Immature natural killer cell (primary cell): ENCODE measurements at regions not wholly inside any gene's neighbourhood (a gene's known extent, or its start where the extent isn't known, plus 50 kb on each side); places are given as distances from the start of the nearest gene placed in this dataset.
"Not testable (repeated sequence)": the region's sequence is repeated elsewhere in the genome, so short reads cannot be mapped to it uniquely, and the experiment has no call there.

Experiments used
- DNase-seq, 3 donors: peaks; one replicate each; pipeline ENCODE4 v3.0.0; 2022; ENCODE audit warnings: mixed read lengths in 1 of 3
- H3K27ac Mint-ChIP-seq, 6 donors: one replicate each; pipeline ENCODE4 v1.8.0; 2020; ENCODE audit warnings: mixed read lengths in 6 of 6, mild to moderate bottlenecking in 5 of 6, inconsistent platforms in 4 of 6, moderate library complexity in 3 of 6
- H3K27me3 Mint-ChIP-seq, 3 donors: one replicate each; pipeline ENCODE4 v1.8.0; 2020 to 2021; ENCODE audit warnings: low read depth in 3 of 3, mild to moderate bottlenecking in 3 of 3, mixed read lengths in 3 of 3, moderate library complexity in 3 of 3, inconsistent platforms in 1 of 3
- H3K36me3 Mint-ChIP-seq, 3 donors: one replicate each; pipeline ENCODE4 v1.8.0; 2020; ENCODE audit warnings: mixed read lengths in 3 of 3, inconsistent platforms in 2 of 3, mild to moderate bottlenecking in 2 of 3
- H3K4me1 Mint-ChIP-seq, 2 donors: one replicate each; pipeline ENCODE4 v1.8.0; 2020; ENCODE audit warnings: inconsistent platforms in 2 of 2, mild to moderate bottlenecking in 2 of 2, mixed read lengths in 2 of 2, moderate library complexity in 1 of 2
- H3K4me3 Mint-ChIP-seq, 5 donors: one replicate each; pipeline ENCODE4 v1.8.0; 2020; ENCODE audit warnings: mild to moderate bottlenecking in 5 of 5, mixed read lengths in 5 of 5, inconsistent platforms in 3 of 5, moderate library complexity in 3 of 5
- H3K9me3 Mint-ChIP-seq, 6 donors: one replicate each; pipeline ENCODE4 v1.8.0; 2020; ENCODE audit warnings: mild to moderate bottlenecking in 6 of 6, mixed read lengths in 6 of 6, inconsistent platforms in 4 of 6, moderate library complexity in 3 of 6

- peaks cover 0 to 10% (median 9%) of the 10 kb centered on the region in 3 donors for H3K27me3 Mint-ChIP-seq
- H3K27ac Mint-ChIP-seq, result no peak overlapping the region
- no peaks in the 10 kb centered on the region for H3K4me1 Mint-ChIP-seq
- DNase-seq, result no peak
- no peaks in the 10 kb centered on the region for H3K36me3 Mint-ChIP-seq
- no peak overlapping the region for H3K4me3 Mint-ChIP-seq
- peaks cover 0 to 2% (median 0%) of the 10 kb centered on the region in 6 donors for H3K9me3 Mint-ChIP-seq
These were observed 58.0 kb upstream of the SLC25A48 start for GRCh38 chr5:135776457-135776856.

DNA sequence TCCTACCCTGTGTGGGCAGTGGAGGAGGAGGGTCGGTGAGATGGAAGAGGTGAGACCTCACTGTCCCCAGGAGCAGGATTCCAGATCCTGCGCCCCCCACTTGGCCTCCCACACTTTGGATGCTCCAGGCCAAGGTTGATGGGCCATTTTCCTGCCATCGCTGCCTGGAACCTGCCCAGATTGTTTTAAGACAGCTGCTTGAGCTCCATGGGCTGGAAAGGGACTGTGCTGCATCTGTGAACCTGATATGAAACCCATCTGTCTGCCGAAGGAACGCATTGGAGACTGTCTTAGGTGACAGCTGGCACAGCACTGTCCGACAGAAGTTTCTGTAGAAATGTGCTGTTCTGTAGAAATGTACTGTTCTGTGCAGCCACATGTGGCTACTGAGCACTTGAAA, 72.7 kb upstream of the SLC25A48 start:
- peaks cover 0 to 2% (median 0%) of the 10 kb centered on the region in 3 donors for H3K27me3 Mint-ChIP-seq
- H3K36me3 Mint-ChIP-seq, result no peaks in the 10 kb centered on the region
- peaks cover 0 to 2% (median 0%) of the 10 kb centered on the region in 6 donors for H3K9me3 Mint-ChIP-seq
- no peak for DNase-seq
- no peak overlapping the region for H3K4me3 Mint-ChIP-seq
- no peaks in the 10 kb centered on the region for H3K4me1 Mint-ChIP-seq
- H3K27ac Mint-ChIP-seq, result no peak overlapping the region

DNA sequence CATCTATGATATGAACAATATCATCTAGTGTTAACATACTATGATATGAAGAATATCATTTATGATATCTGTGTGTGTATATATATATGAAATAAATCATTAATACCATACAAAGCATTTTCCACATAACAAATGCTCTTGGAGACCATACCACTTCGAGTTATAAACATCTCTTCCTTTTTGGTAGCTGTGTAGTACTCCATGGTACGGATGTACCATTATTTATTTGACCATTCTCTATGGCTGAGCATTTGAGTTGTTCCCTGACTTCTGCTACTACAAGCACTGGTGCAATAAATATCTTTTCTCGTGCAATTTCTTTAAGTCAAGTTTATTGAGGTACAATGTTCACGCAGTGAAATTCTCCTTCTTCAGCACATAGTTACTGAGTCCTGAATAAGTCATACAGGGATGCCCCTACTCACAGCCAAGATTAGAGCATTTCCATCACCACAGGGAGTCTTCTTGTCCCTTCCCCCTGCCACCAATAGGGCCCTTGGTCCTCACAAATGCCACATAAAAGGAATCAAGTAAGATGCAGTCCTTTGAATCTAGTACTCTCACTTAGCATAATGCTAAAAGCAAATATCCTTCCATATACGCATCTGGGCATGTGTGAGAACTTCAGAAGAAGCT, 75.2 kb upstream of the SLC25A48 start:
- H3K4me1 Mint-ChIP-seq, result no peaks in the 10 kb centered on the region
- DNase-seq, result no peak
- no peak overlapping the region for H3K27ac Mint-ChIP-seq
- peaks cover 0 to 2% (median 0%) of the 10 kb centered on the region in 3 donors for H3K27me3 Mint-ChIP-seq
- H3K36me3 Mint-ChIP-seq, result no peaks in the 10 kb centered on the region
- no peak overlapping the region for H3K4me3 Mint-ChIP-seq
- no peaks in the 10 kb centered on the region for H3K9me3 Mint-ChIP-seq

- no peaks in the 10 kb centered on the region for H3K4me1 Mint-ChIP-seq
- peaks cover 0 to under 1% (median 0%) of the 10 kb centered on the region in 3 donors for H3K27me3 Mint-ChIP-seq
These were observed 80.5 kb upstream of the SLC25A48 start for GRCh38 chr5:135753990-135754389.

GRCh38 chr5:135750506-135750905, 84.0 kb upstream of the SLC25A48 start:
- no peaks in the 10 kb centered on the region for H3K36me3 Mint-ChIP-seq
- H3K27me3 Mint-ChIP-seq, result peaks cover 0 to 6% (median 2%) of the 10 kb centered on the region in 3 donors
- H3K9me3 Mint-ChIP-seq, result no peaks in the 10 kb centered on the region
- H3K4me3 Mint-ChIP-seq, result no peak overlapping the region
- no peak for DNase-seq
- H3K4me1 Mint-ChIP-seq, result no peaks in the 10 kb centered on the region
- no peak overlapping the region for H3K27ac Mint-ChIP-seq

More at GRCh38 chr5:135753990-135754389, 80.5 kb upstream of the SLC25A48 start:
- Mint-ChIP-seq H3K36me3 (no peaks in the 10 kb centered on the region), H3K4me3 (no peak overlapping the region), H3K27ac (no peak overlapping the region), H3K9me3 (no peaks in the 10 kb centered on the region)
- DNase-seq, result no peak

DNA sequence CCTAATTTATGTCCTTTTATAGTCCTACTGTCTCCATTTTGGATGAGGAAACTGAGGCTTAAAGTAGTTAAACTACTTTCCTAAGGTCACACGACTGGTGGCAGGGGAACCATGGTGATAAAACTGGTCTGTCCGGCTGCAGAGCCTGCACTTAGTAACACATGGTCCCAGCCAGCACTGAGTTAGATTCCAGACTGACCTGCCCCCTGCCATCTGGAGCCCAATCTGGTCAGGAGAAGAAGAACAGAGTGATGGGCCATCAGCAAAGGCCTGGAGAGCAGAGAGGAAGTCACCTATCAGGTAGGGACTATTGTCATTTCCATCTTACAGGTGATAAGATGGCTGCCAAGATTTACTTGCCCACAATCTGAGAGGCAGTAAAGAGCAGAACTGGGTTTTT, 86.6 kb upstream of the SLC25A48 start:
- no peak for DNase-seq
- Mint-ChIP-seq H3K27me3 (peaks cover 2 to 6% (median 4%) of the 10 kb centered on the region in 3 donors), H3K36me3 (no peaks in the 10 kb centered on the region), H3K9me3 (no peaks in the 10 kb centered on the region), H3K4me1 (no peaks in the 10 kb centered on the region), H3K27ac (no peak overlapping the region), H3K4me3 (no peak overlapping the region)

GRCh38 chr5:135745897-135746500, 88.5 kb upstream of the SLC25A48 start:
- Mint-ChIP-seq H3K4me3 (no peak overlapping the region), H3K27ac (no peak overlapping the region)

DNA sequence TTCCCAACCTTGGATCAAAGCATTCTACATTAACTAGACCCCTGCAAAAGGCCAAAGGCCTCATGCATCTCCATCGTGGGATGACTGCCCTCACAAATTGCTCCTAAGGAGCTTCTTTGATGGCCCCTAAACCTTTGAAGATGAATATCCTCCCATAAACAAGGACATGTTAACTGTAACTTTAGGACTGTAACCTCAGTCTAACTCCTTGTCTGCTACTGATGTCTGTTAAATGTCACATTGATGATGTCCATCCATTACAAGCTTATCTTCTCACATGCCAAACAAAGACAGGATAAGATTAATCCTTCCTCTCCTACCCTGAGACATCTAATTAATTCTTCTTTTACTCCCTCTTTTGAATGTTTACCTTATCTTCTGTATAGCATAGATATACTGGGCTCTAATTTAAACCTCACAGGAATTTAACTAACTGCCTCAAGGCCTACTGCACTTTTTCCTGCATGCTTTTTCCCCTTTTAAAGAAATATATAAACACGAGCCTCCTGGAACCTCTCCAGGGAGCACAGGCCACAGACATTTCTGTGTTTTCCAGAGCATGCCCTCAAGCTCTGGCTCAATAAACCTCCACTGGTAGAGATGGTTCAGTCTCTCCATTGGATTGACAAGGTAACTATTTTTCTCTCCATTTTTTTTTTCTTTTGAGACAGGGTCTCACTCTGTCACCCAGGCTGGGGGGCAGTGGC, 90.6 kb upstream of the SLC25A48 start:
- no peak for DNase-seq
- Mint-ChIP-seq H3K36me3 (no peaks in the 10 kb centered on the region), H3K9me3 (no peaks in the 10 kb centered on the region), H3K4me1 (no peaks in the 10 kb centered on the region), H3K27ac (no peak overlapping the region), H3K27me3 (peaks cover 2 to 4% (median 4%) of the 10 kb centered on the region in 3 donors), H3K4me3 (no peak overlapping the region)

More at GRCh38 chr5:135745897-135746500, 88.5 kb upstream of the SLC25A48 start:
- H3K9me3 Mint-ChIP-seq, result no peaks in the 10 kb centered on the region
- no peaks in the 10 kb centered on the region for H3K4me1 Mint-ChIP-seq
- no peaks in the 10 kb centered on the region for H3K36me3 Mint-ChIP-seq
- H3K27me3 Mint-ChIP-seq, result peaks cover 2 to 6% (median 4%) of the 10 kb centered on the region in 3 donors
- no peak for DNase-seq

- no peak overlapping the region for H3K4me3 Mint-ChIP-seq
- no peaks in the 10 kb centered on the region for H3K36me3 Mint-ChIP-seq
- no peak overlapping the region for H3K27ac Mint-ChIP-seq
- no peaks in the 10 kb centered on the region for H3K4me1 Mint-ChIP-seq
- no peak for DNase-seq
- peaks cover 2 to 4% (median 4%) of the 10 kb centered on the region in 3 donors for H3K27me3 Mint-ChIP-seq
- no peaks in the 10 kb centered on the region for H3K9me3 Mint-ChIP-seq
These were observed 91.3 kb upstream of the SLC25A48 start for GRCh38 chr5:135743181-135743580.

GRCh38 chr5:135742240-135742639, 92.2 kb upstream of the SLC25A48 start:
- H3K4me1 Mint-ChIP-seq, DNase-seq, H3K9me3 Mint-ChIP-seq, H3K27ac Mint-ChIP-seq, H3K36me3 Mint-ChIP-seq, H3K27me3 Mint-ChIP-seq, H3K4me3 Mint-ChIP-seq: not testable (repeated sequence)

DNA sequence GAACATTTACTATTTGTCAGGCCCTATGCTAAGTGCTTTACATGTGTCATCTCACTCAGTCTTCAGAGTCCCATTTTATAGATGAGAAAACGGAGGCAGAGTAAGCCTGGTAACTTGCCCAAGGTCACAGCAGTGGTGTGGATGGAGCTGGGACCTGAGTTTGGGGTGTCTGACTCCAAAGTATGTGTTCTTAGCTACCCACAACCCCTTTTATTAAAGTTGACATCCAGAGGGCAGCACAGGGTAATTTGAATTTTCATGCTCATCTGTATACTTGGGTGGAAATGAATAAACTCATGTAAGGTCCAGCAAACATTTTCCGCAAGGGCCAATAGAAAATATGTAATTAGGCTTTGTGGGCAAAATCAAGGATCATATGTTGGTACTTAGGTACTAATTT, 93.4 kb upstream of the SLC25A48 start:
- no peak overlapping the region for H3K4me3 Mint-ChIP-seq

GRCh38 chr5:135740475-135740874, 94.0 kb upstream of the SLC25A48 start:
- no peaks in the 10 kb centered on the region for H3K4me1 Mint-ChIP-seq
- no peaks in the 10 kb centered on the region for H3K9me3 Mint-ChIP-seq
- H3K27ac Mint-ChIP-seq, result no peak overlapping the region
- no peaks in the 10 kb centered on the region for H3K36me3 Mint-ChIP-seq
- no peak overlapping the region for H3K4me3 Mint-ChIP-seq
- DNase-seq, result no peak
- H3K27me3 Mint-ChIP-seq, result peaks cover 3 to 8% (median 4%) of the 10 kb centered on the region in 3 donors

More for the DNA sequence above, 93.4 kb upstream of the SLC25A48 start:
- Mint-ChIP-seq H3K27ac (no peak overlapping the region), H3K4me1 (no peaks in the 10 kb centered on the region), H3K9me3 (no peaks in the 10 kb centered on the region), H3K36me3 (no peaks in the 10 kb centered on the region), H3K27me3 (peaks cover 3 to 6% (median 4%) of the 10 kb centered on the region in 3 donors)
- no peak for DNase-seq

GRCh38 chr5:135739383-135739981, 95.0 kb upstream of the SLC25A48 start:
- no peaks in the 10 kb centered on the region for H3K9me3 Mint-ChIP-seq
- no peaks in the 10 kb centered on the region for H3K4me1 Mint-ChIP-seq
- peaks cover 3 to 8% (median 4%) of the 10 kb centered on the region in 3 donors for H3K27me3 Mint-ChIP-seq
- H3K4me3 Mint-ChIP-seq, result no peak overlapping the region
- no peaks in the 10 kb centered on the region for H3K36me3 Mint-ChIP-seq
- DNase-seq, result no peak
- no peak overlapping the region for H3K27ac Mint-ChIP-seq

GRCh38 chr5:135738564-135738875, 95.9 kb upstream of the SLC25A48 start:
- Mint-ChIP-seq H3K27ac (no peak overlapping the region), H3K36me3 (no peaks in the 10 kb centered on the region), H3K4me1 (no peaks in the 10 kb centered on the region), H3K9me3 (no peaks in the 10 kb centered on the region), H3K4me3 (no peak overlapping the region), H3K27me3 (peaks cover under 1 to 8% (median 3%) of the 10 kb centered on the region in 3 donors)
- no peak for DNase-seq
